HG03097 (cell line): ENCODE measurements at regions not wholly inside any gene's neighbourhood (a gene's known extent, or its start where the extent isn't known, plus 50 kb on each side); places are given as distances from the start of the nearest gene placed in this dataset.

Experiments
- ATAC-seq: cut with Tn5 transposase; IDR thresholded peaks from one replicate; pipeline ENCODE4 v1.9.1; 2021; ENCODE audit not compliant: unreplicated experiment, low FRiP score

DNA sequence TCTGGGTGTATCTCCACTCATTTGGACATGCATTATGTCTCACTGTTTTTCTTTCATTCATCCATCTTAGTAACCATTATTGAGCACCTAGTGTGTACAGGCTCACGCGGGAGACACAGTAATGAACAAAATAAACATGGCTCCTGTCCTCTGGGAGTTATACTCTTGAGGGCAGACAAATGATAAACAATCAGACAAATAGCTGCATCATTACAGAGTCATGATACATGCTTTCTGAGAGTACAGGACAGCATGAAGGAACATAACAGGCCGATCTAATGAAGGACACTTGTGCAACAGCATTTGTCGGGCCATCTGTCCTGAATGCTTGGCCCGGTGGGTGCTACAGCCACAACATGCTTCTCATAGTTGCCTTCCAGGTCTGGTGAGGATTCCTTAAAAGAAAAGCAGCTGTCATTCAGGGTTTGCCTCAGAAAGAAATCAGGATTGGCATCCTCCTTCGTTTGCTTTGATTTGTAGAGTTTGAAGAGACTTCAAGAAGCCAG is 77.2 kb upstream of the EGLN3 start:
- no peak for ATAC-seq

DNA sequence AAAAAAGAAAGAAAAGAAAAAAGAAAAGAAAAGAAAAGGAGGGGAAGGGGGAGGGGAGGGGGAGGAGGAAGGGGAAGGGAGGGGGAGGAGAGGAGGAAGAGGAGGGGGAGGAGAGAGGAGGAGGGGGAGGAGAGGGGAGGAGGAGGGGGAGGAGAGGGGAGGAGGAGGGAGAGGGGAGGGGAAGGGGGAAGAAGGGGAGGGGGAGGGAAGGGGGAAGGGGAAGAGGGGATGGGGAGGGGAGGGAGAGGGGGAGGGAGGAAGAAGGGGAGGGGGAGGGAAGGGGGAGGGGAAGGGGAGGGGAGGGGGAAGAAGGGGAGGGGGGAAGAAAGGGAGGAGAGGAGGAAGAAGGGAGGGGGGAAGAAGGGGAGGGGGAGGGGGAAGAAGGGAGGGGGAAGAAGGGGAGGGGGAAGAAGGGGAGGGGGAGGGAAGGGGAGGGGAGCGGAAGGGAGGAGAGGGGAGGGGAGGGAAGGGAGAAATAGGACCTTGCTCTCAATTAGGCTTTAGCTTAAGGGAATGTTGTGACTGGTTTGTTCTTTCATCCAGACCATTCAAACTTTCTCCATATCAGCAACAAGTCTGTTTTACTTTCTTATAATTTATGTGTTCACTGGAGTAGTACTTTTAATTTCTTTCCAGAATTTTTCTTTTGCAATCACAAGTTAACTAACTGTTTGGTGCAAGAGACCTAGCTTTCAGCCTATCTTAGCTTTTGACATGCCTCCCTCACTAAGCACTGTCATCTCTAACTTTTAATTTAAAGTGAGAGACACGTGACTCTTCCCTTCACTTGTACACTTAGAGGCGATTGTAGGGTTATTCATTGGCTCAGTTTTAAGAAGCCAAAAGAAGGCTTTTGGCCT is 76.5 kb upstream of the EGLN3 start:
- no peak for ATAC-seq

DNA sequence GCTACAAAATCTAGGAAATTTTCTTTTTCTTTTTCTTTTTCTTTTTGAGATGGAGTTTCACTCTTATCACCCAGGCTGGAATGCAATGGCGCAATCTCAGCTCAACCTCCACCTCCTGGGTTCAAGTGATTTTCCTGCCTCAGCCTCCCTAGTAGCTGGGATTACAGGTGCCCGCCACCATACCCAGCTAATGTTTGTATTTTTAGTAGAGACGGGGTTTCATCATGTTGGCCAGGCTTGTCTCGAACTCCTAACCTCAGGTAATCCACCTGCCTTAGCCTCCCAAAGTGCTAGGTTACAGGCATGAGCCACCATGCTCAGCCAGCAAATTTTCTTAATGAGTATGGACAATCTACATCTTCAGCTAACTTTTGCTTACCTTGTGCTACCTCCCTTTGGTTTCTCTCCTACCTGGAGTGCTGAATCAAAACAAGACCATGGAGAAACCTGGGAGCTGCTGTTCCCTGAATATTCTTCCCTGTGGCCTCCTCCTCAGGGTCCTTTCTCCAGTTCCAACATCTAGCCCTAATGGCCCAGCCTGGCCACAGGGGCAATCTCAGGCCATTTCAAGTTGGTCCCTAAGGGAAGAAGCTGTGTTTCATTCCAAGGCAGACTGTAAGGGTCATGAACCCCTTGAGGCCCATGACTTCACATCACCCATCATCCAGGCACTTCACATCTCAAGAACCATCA is 74.6 kb upstream of the EGLN3 start:
- no peak for ATAC-seq

DNA sequence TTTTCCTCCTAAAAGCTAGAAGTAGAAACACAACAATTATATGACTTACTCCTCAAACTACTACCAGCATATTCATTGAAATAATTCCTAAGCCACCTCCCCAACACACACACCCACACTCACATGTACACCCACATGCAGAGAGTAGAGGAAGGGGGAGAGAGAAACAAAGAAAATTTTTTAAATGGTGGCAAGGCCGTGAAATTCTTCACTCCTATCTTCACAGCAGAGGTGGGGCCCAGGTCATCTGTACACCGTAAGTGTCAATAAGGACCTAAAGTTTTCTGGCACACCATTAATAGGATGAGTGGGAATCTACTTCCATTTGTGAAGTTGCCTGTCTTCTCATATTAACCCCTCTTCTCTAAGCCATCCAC is 73.9 kb upstream of the EGLN3 start:
- ATAC-seq: no peak

DNA sequence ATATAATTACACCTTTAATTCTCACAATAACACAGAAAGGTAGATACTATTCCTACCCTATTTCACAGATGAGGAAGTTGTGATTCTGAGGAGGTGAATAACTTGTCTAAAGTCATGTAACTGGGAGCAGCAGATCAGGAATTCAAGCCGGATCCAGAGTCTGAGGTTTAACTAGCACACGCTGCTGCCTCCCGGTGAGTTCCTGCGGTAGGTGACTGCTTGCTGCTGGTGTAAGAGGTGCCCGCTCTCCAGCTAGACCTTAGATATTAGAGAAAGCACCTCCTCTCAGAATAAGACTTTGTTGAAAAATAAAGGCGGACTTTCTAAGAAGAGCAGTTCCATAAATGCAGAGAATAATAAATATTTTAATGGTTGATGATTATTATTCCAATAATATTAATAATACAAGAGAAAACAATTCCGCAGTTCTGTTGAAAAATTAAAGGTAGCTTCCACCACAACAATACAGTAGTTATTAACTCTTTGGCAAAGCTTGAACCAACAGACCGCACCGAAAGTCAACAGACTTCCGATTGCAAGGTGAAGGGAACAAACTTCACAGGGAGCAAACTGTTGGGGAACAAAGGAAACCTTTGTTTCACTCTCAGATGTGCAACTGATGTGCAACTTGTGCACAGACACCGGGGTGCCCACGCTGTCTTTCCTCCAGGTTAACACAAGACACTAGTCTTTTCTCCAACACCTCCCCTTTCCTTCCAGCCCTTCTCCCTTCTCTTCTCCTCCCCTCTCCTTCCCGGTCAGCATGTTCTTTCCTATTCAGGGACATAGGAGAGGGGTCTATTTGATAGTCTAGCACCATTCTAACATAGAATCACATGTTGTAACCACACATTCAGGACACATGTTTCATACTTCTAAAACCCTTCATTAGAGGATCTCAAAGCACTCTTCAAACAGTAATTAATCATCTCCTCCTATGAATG is 73.2 kb upstream of the EGLN3 start:
- no peak for ATAC-seq

DNA sequence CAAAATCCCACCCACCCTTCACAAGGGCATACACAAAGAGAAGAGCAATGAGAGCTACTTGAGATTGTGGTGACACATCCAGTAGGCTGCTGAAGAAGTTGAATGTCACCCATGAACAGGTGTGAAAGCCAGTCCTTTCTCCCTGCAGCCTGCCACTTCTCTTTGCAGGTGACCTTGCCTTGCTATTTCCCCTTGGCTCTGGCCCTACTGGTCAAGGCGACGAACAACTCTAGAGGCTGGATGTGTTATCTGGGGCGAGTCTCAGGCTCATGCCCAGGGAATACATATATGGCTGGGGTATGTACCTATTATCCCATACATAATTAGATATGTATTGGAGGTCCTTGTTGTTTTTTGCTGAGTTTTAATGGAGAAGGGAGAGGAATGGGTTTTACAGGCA is 70.2 kb upstream of the EGLN3 start:
- no peak for ATAC-seq

DNA sequence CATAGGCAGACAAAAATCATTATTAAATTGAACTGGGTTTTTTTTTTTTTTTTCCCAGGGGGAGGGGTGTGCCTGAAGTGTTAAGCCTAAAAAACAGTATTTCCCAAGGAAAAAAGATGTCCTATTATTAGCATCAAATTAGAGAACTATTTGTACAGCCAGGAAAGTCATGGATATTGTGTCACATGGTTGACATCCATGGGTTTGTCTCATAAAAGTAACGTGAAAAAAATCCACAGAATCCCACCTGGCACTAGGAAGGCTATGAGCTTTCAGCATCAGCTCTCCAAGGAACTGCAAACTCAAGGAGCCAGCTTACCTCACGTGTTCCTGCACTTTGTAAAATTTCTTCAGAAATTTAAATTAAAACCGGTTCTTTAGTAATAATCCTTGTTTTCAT is 69.1 kb upstream of the EGLN3 start:
- ATAC-seq: no peak

DNA sequence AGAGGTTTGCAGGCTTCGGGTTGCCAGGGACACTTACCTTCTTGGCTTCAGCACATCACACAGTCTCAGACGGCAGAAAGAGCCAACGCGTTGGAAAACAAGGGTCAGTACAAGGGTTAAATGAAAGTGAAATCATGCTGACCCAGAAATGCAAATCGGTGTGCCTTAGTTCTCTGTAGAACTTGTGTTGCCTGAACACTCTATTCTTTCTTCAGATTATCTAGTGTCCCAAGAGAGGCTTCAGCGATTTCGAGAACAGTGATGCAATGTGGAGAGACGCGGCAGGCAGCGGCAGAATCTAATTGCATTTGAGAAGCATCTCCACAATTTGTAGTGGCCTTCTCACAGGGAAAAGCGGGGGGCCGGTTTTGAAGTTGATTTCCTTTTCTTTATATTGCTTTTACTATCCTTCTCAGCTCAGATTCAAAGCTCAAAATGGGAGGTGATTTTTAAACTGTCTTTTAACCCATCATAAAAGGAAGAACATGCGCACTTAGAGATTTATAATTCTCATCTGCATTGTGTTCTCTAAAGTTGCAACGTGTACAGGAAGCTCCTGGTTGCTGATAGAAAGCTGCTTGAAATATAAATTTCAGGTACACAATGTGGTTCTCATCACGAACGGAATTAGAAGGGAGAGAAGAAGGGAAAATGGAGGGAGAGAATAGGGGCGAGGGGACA is 67.8 kb upstream of the EGLN3 start:
- ATAC-seq: no peak

DNA sequence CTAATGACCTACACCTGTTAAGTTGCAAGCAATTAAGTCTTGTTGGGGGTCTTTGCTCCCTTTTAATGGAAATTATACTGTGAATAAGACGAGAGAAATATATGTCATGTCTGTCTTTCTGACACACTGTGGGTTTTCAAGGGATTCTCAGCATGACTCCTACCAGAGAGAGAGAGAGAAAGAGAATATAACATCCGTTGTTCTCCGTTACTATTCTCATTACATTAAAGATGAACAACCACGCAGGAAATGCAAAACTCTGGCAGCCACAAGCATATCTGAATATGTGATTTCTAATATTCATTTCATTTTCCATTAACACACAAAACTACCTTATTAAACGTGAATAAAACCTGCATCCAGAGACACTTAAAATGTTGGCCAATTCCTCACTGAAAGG is 67.3 kb upstream of the EGLN3 start:
- ATAC-seq: no peak

DNA sequence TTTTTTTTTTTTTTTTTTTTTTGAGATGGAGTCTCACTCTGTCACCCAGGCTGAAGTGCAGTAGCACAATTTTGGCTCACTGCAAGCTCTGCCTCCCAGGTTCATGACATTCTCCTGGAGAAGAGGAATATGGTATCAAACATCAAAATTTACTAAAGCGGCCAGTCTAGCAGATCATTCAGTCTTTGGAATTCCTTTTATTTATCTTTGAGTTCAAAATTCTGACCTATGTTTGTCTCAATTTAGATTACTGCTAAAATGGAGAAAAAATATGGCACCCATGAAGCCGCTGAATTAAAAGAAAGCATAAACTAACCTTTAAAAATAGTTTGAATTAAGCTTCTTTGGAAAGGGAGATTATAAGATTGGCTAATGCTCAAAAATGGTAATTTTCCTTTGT is 64.5 kb upstream of the EGLN3 start:
- no peak for ATAC-seq

DNA sequence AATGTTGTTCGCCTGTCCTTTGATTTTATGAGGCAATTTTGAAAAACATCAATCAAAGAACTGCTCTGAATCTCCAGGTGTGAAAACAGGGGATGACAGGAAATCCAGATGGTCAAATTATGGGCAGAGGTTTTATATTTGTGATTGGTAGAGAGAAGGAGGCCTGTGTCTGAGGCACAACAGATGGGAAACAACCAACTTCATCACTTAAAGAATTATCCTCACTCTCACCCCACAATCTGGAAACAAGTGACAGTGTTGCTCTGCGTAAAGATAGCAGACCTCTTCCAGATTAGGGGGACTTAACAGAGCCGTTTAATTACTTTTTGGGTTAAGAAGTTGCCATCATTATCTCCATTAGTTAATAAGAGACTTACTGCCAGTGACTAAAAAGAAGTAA is 64.1 kb upstream of the EGLN3 start:
- ATAC-seq: no peak

DNA sequence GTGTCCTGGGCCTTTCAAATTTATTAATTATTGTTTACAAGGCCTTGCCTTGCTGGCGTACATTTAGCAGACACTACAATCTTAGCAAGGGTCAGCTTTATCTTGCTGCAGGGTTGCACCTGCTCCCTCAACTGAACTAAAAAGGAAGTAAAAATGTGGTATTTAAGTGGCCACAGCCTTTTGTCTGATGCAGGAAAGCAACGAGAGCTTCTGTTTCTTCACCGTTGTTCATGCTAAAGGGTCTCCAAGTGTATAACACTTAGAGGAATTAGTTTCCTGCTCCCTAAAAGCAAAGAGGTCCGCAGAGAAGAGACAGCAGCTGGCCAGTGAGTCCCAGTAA is 62.8 kb upstream of the EGLN3 start:
- ATAC-seq: no peak

DNA sequence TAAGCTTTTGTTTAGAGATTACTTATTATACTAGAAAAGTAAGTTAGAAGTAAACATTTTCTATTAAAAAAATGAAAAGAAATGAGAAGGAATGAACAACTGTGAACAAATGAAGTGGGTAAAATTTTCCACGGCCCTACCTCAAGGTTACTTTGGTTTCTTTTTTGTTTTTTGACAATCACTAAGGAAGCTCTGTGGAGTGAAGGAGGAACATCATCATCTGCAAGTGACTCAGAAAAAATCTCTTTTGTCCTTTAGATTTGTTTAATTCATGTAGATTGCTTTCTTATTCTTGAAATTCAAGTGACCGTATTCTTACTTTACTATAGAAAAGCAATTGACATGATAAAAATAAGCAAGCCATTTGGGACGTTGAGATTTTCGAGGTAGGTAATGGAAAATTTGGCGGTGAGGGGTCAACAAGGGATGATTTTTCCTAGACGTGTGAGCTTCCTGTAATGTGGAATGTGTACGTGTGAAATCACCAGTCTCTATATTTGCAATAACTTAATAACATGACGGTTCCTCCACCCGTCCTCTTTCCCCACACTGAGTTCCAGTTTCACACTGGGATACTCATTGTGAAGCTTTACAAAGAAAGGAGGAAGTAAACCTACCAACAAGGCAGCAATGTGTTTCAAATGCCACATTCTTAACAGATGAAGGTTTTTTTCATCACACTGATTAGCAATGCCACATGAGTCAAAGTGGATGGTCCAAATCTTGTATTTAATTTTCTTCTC is 62.3 kb upstream of the EGLN3 start:
- ATAC-seq: no peak

DNA sequence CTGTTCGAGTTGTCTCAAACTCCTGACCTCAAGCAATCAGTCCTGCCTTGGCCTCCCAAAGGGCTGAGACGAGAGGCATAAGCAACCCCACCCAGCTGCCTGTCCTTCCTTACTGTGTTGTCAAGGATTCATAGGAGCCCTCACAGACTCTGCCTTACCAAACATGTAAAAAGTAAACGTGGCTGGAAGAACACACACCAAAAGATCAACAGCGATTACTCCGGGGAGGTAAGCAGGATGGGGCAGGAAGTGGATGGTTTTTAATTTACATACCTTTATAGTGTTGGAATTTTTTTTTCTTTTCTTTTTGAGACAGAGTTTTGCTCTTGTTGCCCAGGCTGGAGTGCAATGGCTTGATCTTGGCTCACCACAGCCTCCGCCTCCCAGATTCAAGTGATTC is 61.5 kb upstream of the EGLN3 start:
- ATAC-seq: no peak

DNA sequence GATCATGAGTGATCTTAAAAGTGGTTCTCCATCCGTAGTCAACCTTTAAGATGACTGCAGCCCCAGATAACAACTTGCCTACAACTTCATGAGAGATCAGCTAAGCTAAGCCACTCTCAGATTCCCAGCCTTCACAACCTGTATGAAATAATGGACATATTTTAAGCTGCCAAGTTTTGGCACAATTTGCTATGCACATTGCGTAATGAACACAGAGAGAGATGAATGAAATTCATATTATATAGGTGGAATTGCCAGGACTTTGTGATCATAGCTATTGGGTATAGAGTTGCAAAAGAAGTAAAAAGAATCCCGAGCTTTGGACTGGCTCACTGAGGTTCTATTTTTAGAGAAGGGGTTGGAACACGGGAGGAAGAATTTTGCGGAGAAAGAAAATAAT is 59.1 kb upstream of the EGLN3 start:
- no peak for ATAC-seq

DNA sequence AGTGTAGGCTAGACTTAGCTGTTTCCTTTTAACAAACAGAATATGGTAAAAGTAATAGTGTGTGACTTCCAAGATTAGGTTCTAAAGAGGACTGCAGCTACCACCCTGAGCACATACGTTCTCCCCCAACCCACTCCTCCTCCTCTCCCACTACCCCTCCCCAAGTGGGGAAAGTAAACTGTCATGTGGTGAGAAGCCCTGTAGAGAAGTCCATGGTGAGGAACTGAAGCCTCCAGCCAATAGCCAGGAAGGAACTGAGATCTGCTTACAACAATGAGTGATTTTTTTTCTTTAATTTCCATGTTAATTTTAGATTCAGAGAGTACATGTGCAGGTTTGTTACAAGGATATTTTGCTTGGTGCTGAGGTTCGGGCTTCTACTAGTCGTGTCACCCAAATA is 57.0 kb upstream of the EGLN3 start:
- no peak for ATAC-seq

DNA sequence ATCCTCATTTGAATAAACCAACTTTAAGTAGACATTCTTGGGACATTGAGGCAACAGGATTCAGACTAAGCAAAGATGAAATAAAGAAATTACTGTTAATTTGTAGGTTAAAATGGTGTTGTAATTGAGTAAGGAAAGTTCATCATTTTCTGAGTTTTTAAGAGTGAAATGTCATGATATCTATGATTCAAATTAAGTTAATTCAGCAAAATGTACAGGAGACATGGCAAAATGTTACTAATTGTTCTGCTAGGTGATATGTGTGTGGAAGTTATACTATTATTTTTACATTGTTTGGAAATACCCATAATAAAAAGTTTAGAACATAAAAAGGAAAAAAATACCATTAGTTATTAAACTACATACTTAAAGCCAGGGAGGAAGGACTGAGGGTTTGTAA is 55.0 kb upstream of the EGLN3 start:
- ATAC-seq: no peak

DNA sequence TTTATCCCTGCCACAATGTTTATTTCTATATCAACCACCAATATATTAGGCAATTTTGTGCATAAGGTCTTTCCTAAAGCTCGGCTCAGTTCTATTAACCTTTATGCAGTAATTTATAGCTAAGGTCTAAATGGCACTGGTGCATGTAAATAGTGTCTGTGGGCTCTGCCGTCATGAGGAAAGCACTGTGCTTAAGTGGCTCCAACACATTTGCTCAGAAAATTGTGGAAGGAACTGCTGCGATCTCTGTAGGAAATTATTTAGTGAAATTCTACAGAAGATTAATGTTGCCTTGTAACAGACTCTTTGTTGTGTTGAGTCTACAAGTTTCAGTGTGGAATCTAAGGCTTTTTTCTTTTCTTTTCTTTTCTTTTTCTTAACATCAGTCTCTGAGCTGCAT is 54.0 kb upstream of the EGLN3 start:
- no peak for ATAC-seq

DNA sequence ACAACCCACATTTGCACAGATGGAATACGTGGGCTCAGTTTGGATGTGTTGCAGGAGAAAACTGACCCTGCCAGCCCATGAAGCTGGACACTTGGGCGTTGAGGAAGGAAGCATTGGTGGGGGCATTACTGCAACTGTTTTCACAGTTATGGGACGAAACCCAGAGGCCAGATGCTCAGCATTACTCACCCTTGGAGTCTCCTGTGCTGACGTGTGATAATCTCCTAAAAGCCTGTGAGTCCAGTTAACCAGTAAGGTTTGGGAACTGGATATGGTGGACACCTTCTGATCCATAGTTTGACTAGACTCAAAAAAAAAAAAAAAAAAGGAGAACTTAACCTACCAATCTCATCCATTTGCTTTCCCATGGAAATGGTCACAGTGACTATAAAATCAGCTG is 52.8 kb upstream of the EGLN3 start:
- no peak for ATAC-seq

DNA sequence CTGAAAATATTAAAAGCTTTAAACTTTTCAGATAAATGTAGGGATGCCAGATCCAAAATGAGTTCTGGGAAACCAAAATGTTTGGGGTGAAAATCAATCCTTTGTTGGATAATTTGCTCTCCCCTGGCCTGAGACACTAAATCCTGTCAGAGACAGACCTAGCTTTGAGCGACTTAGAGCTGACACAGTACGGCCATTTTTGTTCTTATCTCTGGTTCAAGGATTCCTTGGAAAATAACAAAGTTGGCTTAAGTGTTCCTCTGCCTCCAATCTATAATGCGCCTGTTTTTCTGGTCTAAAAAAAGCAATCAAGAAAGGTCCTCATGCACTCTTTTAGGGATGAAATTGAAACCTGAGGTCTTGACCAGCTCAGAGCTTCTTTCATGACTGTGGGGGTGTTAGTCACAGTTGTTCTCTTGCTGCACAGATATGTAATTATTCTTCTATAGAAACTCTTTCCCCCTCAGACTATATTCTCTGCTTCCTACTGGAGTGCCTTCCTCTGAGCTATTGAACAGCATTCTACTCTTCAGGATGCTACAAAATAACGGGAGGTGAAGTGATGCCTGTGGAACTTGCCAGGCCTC is 52.3 kb upstream of the EGLN3 start:
- ATAC-seq: no peak
